ENCODE measurements at regions not wholly inside any gene's neighbourhood (a gene's known extent, or its start where the extent isn't known, plus 50 kb on each side); places are given as distances from the start of the nearest gene placed in this dataset.

DNA sequence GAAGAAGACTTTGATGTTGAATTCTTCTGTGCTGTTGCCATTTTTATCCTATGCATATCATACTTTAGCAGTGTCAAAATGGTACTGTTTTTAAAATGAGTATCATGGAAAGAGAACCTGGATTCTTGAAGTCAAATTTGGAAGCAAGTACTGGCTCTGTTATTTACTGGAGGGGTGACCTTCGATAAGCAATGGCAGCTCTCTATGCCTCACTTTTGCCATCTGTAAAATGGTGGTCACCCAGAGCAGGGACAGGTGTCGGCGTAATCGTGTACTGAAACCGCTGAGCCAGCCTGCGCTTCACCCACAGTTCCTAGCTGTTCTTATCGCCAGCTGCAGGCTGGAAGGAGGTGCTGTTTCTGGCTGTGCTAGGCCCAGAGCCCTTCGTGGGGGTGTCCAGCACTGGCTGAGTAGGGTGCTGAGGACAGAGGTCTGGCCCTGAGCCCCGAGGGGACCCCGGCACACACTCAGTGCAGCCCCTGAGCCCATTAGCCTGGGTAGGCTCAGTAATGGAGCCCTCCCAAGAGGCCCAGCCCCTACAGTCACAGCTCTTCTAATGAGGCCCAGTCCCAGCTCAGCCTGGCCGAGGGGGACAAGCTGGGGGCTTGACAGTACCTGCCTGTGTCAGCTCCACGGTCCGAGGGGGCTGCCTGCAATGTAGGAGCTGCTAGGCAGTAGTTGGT, 183.5 kb downstream of the PHETA1 start:
- no peaks in the 10 kb centered on the region for H3K9me3 Mint-ChIP-seq (ENCODE audit: insufficient read depth)
- ChIA-PET POLR2A (no interaction called here), CTCF (no interaction called here)
- H3K27ac Mint-ChIP-seq = no peak overlapping the region
- no peak overlapping the region for H3K4me3 Mint-ChIP-seq
- no peaks in the 10 kb centered on the region for H3K36me3 Mint-ChIP-seq (ENCODE audit: low read depth)
- H3K4me1 Mint-ChIP-seq (ENCODE audit: low read depth) = no peaks in the 10 kb centered on the region
- ATAC-seq = no peak
- peaks cover 19% of the 10 kb centered on the region for H3K27me3 Mint-ChIP-seq (ENCODE audit: low read depth)
- DNase-seq = no peak

DNA sequence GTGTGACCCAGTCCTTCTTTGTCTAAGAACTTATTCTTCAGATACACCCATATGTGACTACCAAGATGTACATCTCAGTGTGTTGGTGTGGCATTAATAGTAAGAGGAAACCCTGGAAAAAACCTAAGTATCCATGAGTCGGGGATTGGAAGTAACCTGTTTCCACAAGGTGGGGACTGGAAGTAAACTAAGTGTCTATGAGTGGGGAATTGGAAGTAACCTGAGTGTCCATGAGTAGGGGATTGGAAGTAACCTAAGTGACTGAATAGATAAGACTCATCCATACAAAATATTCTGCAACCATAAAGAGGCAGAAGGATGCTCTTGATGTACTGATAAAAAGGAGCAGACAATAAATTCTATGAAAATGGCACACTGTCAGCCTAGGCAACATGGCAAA, 184.7 kb downstream of the PHETA1 start:
- peaks cover 26% of the 10 kb centered on the region for H3K27me3 Mint-ChIP-seq (ENCODE audit: low read depth)
- no peak overlapping the region for H3K27ac Mint-ChIP-seq
- H3K4me3 Mint-ChIP-seq = no peak overlapping the region
- ChIA-PET POLR2A (interaction anchor here (0.7 kb wide), 1 partner anchor 1279 kb away, joined by 3 read pairs; no protein-coding TSS in a partner anchor), CTCF (no interaction called here)
- ATAC-seq (no peak), DNase-seq (no peak)
- no peaks in the 10 kb centered on the region for H3K36me3 Mint-ChIP-seq (ENCODE audit: low read depth)
- H3K9me3 Mint-ChIP-seq (ENCODE audit: insufficient read depth) = no peaks in the 10 kb centered on the region
- no peaks in the 10 kb centered on the region for H3K4me1 Mint-ChIP-seq (ENCODE audit: low read depth)

- DNase-seq (no peak), ATAC-seq (no peak)
- POLR2A ChIA-PET = no interaction called here
- H3K4me1 Mint-ChIP-seq (ENCODE audit: low read depth) = no peaks in the 10 kb centered on the region
- no peaks in the 10 kb centered on the region for H3K36me3 Mint-ChIP-seq (ENCODE audit: low read depth)
- H3K27me3 Mint-ChIP-seq (ENCODE audit: low read depth) = peaks cover 26% of the 10 kb centered on the region
- no peaks in the 10 kb centered on the region for H3K9me3 Mint-ChIP-seq (ENCODE audit: insufficient read depth)
- CTCF ChIA-PET = no interaction called here
- H3K27ac Mint-ChIP-seq = no peak overlapping the region
- no peak overlapping the region for H3K4me3 Mint-ChIP-seq
These were observed 185.8 kb downstream of the PHETA1 start for GRCh38 chr12:111183094-111183493.

DNA sequence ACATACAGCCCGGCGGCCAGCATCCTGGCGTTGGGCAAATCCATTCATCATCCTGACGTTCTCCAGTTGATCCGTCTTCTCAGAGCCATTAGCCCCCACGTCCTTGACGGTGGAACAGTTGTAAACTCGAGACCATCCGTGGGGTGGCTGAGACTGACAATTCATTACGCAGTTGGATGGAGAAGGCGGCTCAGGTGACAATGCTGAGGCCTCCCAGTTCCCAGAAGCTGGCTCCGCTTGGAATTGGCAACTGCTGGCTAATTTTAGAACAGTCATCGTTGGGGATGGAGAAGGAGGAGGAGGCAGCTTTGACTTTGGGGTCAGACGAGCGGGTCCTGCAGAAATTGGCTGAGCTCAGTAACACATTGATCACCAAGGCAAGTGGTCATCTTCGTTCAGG, 186.5 kb downstream of the PHETA1 start:
- CTCF ChIA-PET = no interaction called here
- no peaks in the 10 kb centered on the region for H3K9me3 Mint-ChIP-seq (ENCODE audit: insufficient read depth)
- H3K4me3 Mint-ChIP-seq = no peak overlapping the region
- DNase-seq (no peak), ATAC-seq (no peak)
- no peaks in the 10 kb centered on the region for H3K4me1 Mint-ChIP-seq (ENCODE audit: low read depth)
- POLR2A ChIA-PET = no interaction called here
- peaks cover 26% of the 10 kb centered on the region for H3K27me3 Mint-ChIP-seq (ENCODE audit: low read depth)
- no peaks in the 10 kb centered on the region for H3K36me3 Mint-ChIP-seq (ENCODE audit: low read depth)
- no peak overlapping the region for H3K27ac Mint-ChIP-seq

DNA sequence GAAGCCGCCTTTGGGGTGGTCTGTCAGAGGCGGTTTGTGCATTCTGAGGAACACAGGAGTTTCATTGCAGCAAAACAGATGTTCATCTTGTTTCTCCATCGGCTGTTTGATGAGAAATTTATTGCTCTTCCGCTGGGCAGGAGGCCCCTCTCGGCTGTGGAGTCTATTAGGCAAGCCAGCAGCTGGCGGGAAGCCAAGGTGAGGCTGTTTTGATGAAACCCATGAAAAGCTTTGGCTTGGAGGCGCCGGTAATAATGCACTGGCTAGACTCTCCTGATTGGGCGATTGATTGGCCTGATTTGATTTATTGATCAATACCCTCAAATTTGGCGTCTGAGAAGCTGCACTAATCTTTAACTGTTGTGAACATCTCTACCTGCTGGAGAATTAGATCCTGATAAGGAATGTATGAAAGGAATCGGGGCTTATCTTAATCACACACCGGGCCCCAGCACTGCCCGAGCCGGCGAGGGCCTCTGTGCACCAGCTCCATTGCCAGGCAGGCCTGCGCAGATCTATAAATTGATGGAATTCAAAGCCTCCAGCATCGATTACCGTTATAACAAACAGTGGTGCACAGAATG, 187.7 kb downstream of the PHETA1 start:
- no peak overlapping the region for H3K27ac Mint-ChIP-seq
- ChIA-PET CTCF (interaction anchor here (0.6 kb wide), 1 partner anchor 21 kb away, joined by 4 read pairs; no protein-coding TSS in a partner anchor), POLR2A (no interaction called here)
- ATAC-seq (no peak), DNase-seq (no peak)
- no peaks in the 10 kb centered on the region for H3K4me1 Mint-ChIP-seq (ENCODE audit: low read depth)
- no peaks in the 10 kb centered on the region for H3K9me3 Mint-ChIP-seq (ENCODE audit: insufficient read depth)
- H3K27me3 Mint-ChIP-seq (ENCODE audit: low read depth) = peaks cover 26% of the 10 kb centered on the region
- no peaks in the 10 kb centered on the region for H3K36me3 Mint-ChIP-seq (ENCODE audit: low read depth)
- no peak overlapping the region for H3K4me3 Mint-ChIP-seq

DNA sequence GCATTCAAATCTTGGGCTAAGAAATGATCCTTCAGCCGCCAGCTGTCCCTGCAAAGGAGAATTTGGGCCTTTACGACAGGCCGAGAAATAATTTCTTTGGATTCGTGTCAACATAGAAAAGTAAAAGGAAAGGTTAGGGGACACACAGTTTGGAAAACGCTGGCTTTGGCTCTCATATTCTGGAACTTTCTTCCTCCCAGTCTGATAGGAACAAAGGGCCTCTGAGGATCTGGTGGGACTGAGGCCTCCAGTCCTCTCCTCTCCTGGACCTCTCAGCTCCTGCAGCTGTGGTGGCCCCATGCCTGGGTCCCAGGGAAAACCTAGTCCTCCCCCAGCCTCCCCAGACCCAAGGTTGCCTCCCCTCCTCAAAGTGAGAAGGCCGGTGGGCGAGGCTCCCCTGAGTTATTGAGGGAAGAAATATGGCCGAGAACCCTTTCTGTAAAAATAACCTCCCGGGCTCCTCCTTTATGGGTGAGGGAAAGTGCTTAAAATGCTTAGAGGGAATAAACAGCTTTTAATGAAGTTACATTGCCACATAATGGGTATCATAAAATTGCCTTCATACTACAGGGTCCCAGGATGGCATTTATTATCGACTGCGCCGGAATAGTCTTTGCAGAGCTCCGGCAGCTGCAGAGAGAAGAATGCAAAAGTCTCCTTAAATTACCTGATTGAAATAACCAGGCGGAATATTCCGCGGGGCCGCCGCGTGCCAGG, 188.3 kb downstream of the PHETA1 start:
- no peak for ATAC-seq
- no peaks in the 10 kb centered on the region for H3K36me3 Mint-ChIP-seq (ENCODE audit: low read depth)
- H3K4me1 Mint-ChIP-seq (ENCODE audit: low read depth) = no peaks in the 10 kb centered on the region
- H3K9me3 Mint-ChIP-seq (ENCODE audit: insufficient read depth) = no peaks in the 10 kb centered on the region
- peaks cover 26% of the 10 kb centered on the region for H3K27me3 Mint-ChIP-seq (ENCODE audit: low read depth)
- CTCF ChIA-PET = interaction anchor here (0.6 kb wide), 1 partner anchor 21 kb away, joined by 4 read pairs; no protein-coding TSS in a partner anchor
- H3K27ac Mint-ChIP-seq = no peak overlapping the region
- POLR2A ChIA-PET = no interaction called here
- H3K4me3 Mint-ChIP-seq = no peak overlapping the region
- DNase-seq = no peak

GRCh38 chr12:111178181-111179081, 190.5 kb downstream of the PHETA1 start:
- no peak overlapping the region for H3K4me3 Mint-ChIP-seq
- DNase-seq = no peak
- H3K36me3 Mint-ChIP-seq (ENCODE audit: low read depth) = no peaks in the 10 kb centered on the region
- H3K9me3 Mint-ChIP-seq (ENCODE audit: insufficient read depth) = no peaks in the 10 kb centered on the region
- no peak for ATAC-seq
- POLR2A ChIA-PET = no interaction called here
- H3K27me3 Mint-ChIP-seq (ENCODE audit: low read depth) = peaks cover 30% of the 10 kb centered on the region
- no peak overlapping the region for H3K27ac Mint-ChIP-seq
- peaks cover 14% of the 10 kb centered on the region for H3K4me1 Mint-ChIP-seq (ENCODE audit: low read depth)
- CTCF ChIA-PET = no interaction called here

GRCh38 chr12:111175396-111176094, 193.3 kb downstream of the PHETA1 start:
- Mint-ChIP-seq H3K27ac (no peak overlapping the region), H3K4me1 (ENCODE audit: low read depth) (peaks cover 16% of the 10 kb centered on the region), H3K4me3 (no peak overlapping the region), H3K9me3 (ENCODE audit: insufficient read depth) (no peaks in the 10 kb centered on the region), H3K27me3 (ENCODE audit: low read depth) (peaks cover 14% of the 10 kb centered on the region), H3K36me3 (ENCODE audit: low read depth) (no peaks in the 10 kb centered on the region)
- no peak for DNase-seq
- CTCF ChIA-PET = no interaction called here
- ATAC-seq = no peak
- POLR2A ChIA-PET = no interaction called here

- CTCF ChIA-PET = no interaction called here
- Mint-ChIP-seq H3K27me3 (ENCODE audit: low read depth) (peaks cover 10% of the 10 kb centered on the region), H3K36me3 (ENCODE audit: low read depth) (no peaks in the 10 kb centered on the region), H3K27ac (no peak overlapping the region), H3K4me1 (ENCODE audit: low read depth) (peaks cover 16% of the 10 kb centered on the region), H3K9me3 (ENCODE audit: insufficient read depth) (no peaks in the 10 kb centered on the region), H3K4me3 (no peak overlapping the region)
- DNase-seq = no peak
- POLR2A ChIA-PET = no interaction called here
- no peak for ATAC-seq
These were observed 193.9 kb downstream of the PHETA1 start for GRCh38 chr12:111174961-111175345.

- no peak for DNase-seq
- H3K27ac Mint-ChIP-seq = no peak overlapping the region
- no peaks in the 10 kb centered on the region for H3K36me3 Mint-ChIP-seq (ENCODE audit: low read depth)
- H3K9me3 Mint-ChIP-seq (ENCODE audit: insufficient read depth) = no peaks in the 10 kb centered on the region
- ATAC-seq = no peak
- peaks cover 9% of the 10 kb centered on the region for H3K27me3 Mint-ChIP-seq (ENCODE audit: low read depth)
- no peak overlapping the region for H3K4me3 Mint-ChIP-seq
- CTCF ChIA-PET = no interaction called here
- H3K4me1 Mint-ChIP-seq (ENCODE audit: low read depth) = peaks cover 16% of the 10 kb centered on the region
- POLR2A ChIA-PET = no interaction called here
These were observed 194.5 kb downstream of the PHETA1 start for GRCh38 chr12:111174251-111174960.

DNA sequence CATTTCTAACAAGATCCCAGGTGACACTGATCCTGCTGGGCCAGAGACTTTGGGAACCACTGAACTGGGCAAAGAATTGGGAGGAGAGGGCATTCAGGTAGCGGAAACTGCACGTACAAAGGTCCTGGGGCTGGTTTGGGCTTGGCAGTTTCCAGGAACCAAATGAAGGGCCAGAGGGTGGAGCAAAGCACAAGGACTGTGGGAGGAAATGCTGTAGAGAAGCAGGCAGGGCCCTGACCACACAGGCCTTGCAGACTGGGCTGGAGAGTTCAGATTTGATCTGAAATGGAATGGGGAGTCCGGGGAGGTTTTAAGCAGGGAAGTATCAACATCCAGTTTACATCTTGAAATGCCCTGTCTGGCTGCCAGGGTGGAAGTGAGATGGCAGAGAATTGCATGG, 195.1 kb downstream of the PHETA1 start:
- no peak overlapping the region for H3K27ac Mint-ChIP-seq
- ATAC-seq = no peak
- H3K4me1 Mint-ChIP-seq (ENCODE audit: low read depth) = peaks cover 16% of the 10 kb centered on the region
- H3K4me3 Mint-ChIP-seq = no peak overlapping the region
- no peaks in the 10 kb centered on the region for H3K36me3 Mint-ChIP-seq (ENCODE audit: low read depth)
- CTCF ChIA-PET = no interaction called here
- POLR2A ChIA-PET = no interaction called here
- H3K27me3 Mint-ChIP-seq (ENCODE audit: low read depth) = peaks cover 7% of the 10 kb centered on the region
- DNase-seq = no peak
- H3K9me3 Mint-ChIP-seq (ENCODE audit: insufficient read depth) = no peaks in the 10 kb centered on the region
